ENCODE measurements at regions not wholly inside any gene's neighbourhood (a gene's known extent, or its start where the extent isn't known, plus 50 kb on each side); places are given as distances from the start of the nearest gene placed in this dataset.

DNA sequence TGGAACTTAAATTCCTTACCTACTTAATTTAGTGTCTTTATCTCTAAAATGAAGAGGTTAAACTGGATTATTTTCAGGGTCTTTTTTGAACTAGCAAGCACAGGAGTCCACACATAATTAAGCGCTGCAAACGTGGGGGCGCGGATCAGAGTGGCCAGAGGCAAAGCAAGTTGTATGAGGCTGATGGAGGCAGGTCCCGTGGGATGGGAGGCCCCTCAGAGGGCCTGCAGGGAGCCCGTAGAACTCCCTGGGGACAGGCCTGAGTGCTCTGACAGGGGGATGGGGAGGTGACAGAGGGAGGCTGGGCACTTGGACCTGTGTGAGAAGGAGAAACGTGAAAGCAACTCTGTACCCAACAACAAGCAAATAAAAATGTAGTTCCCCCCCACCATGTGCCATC is 177.8 kb downstream of the ACKR3 start:
- H3K4me1 ChIP-seq (ENCODE audit: control insufficient read depth in 3 of 3, insufficient read depth in 2 of 3, low read depth in 1 of 3, low read length in 2 of 3), result no peaks in the 10 kb centered on the region
- H3K27me3 ChIP-seq (ENCODE audit: control insufficient read depth in 3 of 3, insufficient read depth in 3 of 3, low read length in 3 of 3), result no peaks in the 10 kb centered on the region
- FAIRE-seq, result no peak
- H3K27ac ChIP-seq (ENCODE audit: low read depth in 1 of 3, low read length in 2 of 3), result no peak overlapping the region
- H3K9me3 ChIP-seq (ENCODE audit: control insufficient read depth in 2 of 2, insufficient read depth in 1 of 2, low read depth in 1 of 2, low read length in 1 of 2), result no peaks in the 10 kb centered on the region
- DNase-seq, result no peak
- 87 to 91% (median 89%) methylated on average over 7 of the region's 7 CpGs for WGBS, 3 donors
- H3K36me3 ChIP-seq (ENCODE audit: control insufficient read depth in 3 of 3, insufficient read depth in 2 of 3, low read depth in 1 of 3, low read length in 3 of 3), result no peaks in the 10 kb centered on the region
- H3K4me3 ChIP-seq (ENCODE audit: low read depth in 1 of 3, low read length in 3 of 3), result no peak overlapping the region

DNA sequence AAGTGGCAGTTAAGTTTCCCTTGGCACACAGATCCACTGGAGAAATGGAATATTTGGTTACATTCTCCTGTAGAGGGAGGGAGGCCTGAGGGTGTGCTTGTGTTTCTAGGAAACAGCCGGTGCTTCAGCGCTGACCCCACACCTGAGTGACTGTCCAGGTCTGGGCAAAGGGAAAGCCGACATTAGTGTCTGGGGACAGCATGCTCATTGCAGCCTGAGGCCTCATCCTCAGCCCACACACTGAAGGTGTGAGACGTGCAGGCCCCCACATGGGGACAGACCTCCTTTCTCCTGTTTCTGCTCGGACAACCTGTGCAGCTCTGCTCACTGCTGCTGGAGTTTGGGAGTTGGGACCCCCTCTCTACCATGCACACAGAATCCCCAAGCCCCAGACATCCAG is 178.3 kb downstream of the ACKR3 start:
- WGBS, 3 donors, result 90 to 94% (median 91%) methylated on average over 5 of the region's 5 CpGs
- Histone ChIP-seq H3K27ac (ENCODE audit: low read depth in 1 of 3, low read length in 2 of 3) (no peak overlapping the region), H3K27me3 (ENCODE audit: control insufficient read depth in 3 of 3, insufficient read depth in 3 of 3, low read length in 3 of 3) (no peaks in the 10 kb centered on the region), H3K36me3 (ENCODE audit: control insufficient read depth in 3 of 3, insufficient read depth in 2 of 3, low read depth in 1 of 3, low read length in 3 of 3) (no peaks in the 10 kb centered on the region), H3K4me3 (ENCODE audit: low read depth in 1 of 3, low read length in 3 of 3) (no peak overlapping the region), H3K4me1 (ENCODE audit: control insufficient read depth in 3 of 3, insufficient read depth in 2 of 3, low read depth in 1 of 3, low read length in 2 of 3) (no peaks in the 10 kb centered on the region), H3K9me3 (ENCODE audit: control insufficient read depth in 2 of 2, insufficient read depth in 1 of 2, low read depth in 1 of 2, low read length in 1 of 2) (no peaks in the 10 kb centered on the region)
- DNase-seq (no peak), FAIRE-seq (no peak)

DNA sequence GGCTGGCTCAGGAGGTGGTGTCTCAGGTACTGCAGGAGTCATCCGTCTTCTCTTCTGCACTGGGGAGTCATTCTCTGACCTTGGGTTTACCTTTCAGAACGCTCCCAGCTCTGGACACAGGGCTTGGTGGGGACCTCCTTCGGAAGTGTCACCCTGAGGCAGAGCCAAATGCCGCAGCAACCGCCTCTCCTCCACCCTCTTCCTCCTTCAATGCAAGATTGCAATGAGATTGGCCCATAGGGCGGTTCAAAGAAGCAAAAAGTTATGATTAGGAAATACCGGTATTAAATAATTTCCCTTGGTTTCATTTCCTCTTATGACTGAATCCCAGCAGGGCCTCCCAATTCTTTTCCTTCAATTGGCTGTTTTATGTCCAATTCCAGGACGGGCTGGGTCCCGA is 178.8 kb downstream of the ACKR3 start:
- H3K36me3 ChIP-seq (ENCODE audit: control insufficient read depth in 3 of 3, insufficient read depth in 2 of 3, low read depth in 1 of 3, low read length in 3 of 3), result no peaks in the 10 kb centered on the region
- DNase-seq, result no peak
- no peak overlapping the region for H3K4me3 ChIP-seq (ENCODE audit: low read depth in 1 of 3, low read length in 3 of 3)
- no peaks in the 10 kb centered on the region for H3K4me1 ChIP-seq (ENCODE audit: control insufficient read depth in 3 of 3, insufficient read depth in 2 of 3, low read depth in 1 of 3, low read length in 2 of 3)
- H3K27me3 ChIP-seq (ENCODE audit: control insufficient read depth in 3 of 3, insufficient read depth in 3 of 3, low read length in 3 of 3), result no peaks in the 10 kb centered on the region
- no peak for FAIRE-seq
- WGBS, 3 donors, result 38 to 59% (median 49%) methylated on average over 9 of the region's 9 CpGs
- H3K9me3 ChIP-seq (ENCODE audit: control insufficient read depth in 2 of 2, insufficient read depth in 1 of 2, low read depth in 1 of 2, low read length in 1 of 2), result no peaks in the 10 kb centered on the region
- no peak overlapping the region for H3K27ac ChIP-seq (ENCODE audit: low read depth in 1 of 3, low read length in 2 of 3)

DNA sequence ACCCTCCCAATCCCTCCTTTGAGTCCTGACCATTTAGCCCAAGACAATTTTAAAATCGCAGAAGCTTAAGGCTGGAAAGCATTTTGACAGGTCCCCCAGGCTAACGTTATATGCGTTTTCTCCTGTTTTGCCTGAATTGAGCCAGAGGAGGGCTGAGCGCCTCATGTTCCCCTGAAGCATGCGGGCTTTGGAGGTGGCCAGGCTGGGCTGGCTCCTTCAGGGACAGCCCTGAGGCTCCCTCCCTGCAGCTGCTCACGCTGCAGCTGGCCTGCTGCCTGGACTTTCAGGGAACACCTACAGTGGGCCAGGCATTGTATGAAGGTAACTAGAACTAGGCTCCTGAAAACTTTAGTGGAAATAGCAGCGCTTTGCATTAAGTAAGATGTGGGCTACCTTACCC is 179.2 kb downstream of the ACKR3 start:
- Histone ChIP-seq H3K4me3 (ENCODE audit: low read depth in 1 of 3, low read length in 3 of 3) (no peak overlapping the region), H3K9me3 (ENCODE audit: control insufficient read depth in 2 of 2, insufficient read depth in 1 of 2, low read depth in 1 of 2, low read length in 1 of 2) (no peaks in the 10 kb centered on the region), H3K27me3 (ENCODE audit: control insufficient read depth in 3 of 3, insufficient read depth in 3 of 3, low read length in 3 of 3) (no peaks in the 10 kb centered on the region), H3K27ac (ENCODE audit: low read depth in 1 of 3, low read length in 2 of 3) (no peak overlapping the region), H3K36me3 (ENCODE audit: control insufficient read depth in 3 of 3, insufficient read depth in 2 of 3, low read depth in 1 of 3, low read length in 3 of 3) (no peaks in the 10 kb centered on the region), H3K4me1 (ENCODE audit: control insufficient read depth in 3 of 3, insufficient read depth in 2 of 3, low read depth in 1 of 3, low read length in 2 of 3) (no peaks in the 10 kb centered on the region)
- FAIRE-seq (no peak), DNase-seq (no peak)
- 45 to 77% (median 64%) methylated on average over 7 of the region's 7 CpGs for WGBS, 3 donors

DNA sequence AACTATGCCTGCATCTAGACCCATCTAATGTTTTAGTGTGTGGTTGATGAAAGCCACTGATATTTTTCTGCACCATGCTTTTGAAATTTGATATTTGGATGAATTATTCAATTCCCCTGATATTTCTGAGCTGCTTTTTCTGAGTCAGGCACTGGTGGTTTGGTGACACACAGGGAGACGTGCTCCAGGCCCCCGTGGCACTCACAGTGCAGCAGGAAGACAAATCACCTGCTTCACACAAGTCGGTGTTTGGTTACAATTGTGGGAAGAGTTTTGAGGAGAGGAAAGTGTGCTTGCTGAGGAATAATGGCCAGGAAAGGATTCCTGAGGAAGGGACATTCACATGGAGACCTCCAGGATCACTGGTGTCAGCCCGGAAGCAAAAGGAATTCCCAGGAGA is 179.7 kb downstream of the ACKR3 start:
- H3K9me3 ChIP-seq (ENCODE audit: control insufficient read depth in 2 of 2, insufficient read depth in 1 of 2, low read depth in 1 of 2, low read length in 1 of 2), result no peaks in the 10 kb centered on the region
- H3K4me1 ChIP-seq (ENCODE audit: control insufficient read depth in 3 of 3, insufficient read depth in 2 of 3, low read depth in 1 of 3, low read length in 2 of 3), result no peaks in the 10 kb centered on the region
- 62 to 85% (median 76%) methylated on average over 4 of the region's 4 CpGs for WGBS, 3 donors

DNA sequence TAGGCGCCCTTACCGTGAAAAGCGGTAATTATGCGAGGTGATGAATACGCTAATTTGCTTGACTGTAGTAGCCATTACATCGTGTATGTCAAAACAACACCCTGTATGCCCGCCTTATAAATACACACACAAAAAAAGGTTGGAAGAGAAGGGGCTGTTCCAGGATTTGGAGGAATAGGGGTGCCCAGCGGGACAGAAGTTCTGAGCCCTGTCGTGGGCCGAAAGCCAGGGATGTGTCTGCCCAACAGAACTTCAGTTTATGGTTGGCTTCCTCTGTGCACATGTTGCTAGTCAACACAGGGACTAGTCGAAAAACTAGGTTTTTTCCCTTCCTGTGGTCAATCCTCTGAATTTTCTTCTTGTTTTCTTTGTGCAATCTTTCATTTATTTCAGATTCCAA is 182.5 kb downstream of the ACKR3 start:
- DNase-seq (no peak), FAIRE-seq (no peak)
- no peaks in the 10 kb centered on the region for H3K36me3 ChIP-seq (ENCODE audit: control insufficient read depth in 3 of 3, insufficient read depth in 2 of 3, low read depth in 1 of 3, low read length in 3 of 3)
- no peaks in the 10 kb centered on the region for H3K9me3 ChIP-seq (ENCODE audit: control insufficient read depth in 2 of 2, insufficient read depth in 1 of 2, low read depth in 1 of 2, low read length in 1 of 2)
- H3K27me3 ChIP-seq (ENCODE audit: control insufficient read depth in 3 of 3, insufficient read depth in 3 of 3, low read length in 3 of 3), result no peaks in the 10 kb centered on the region
- H3K4me1 ChIP-seq (ENCODE audit: control insufficient read depth in 3 of 3, insufficient read depth in 2 of 3, low read depth in 1 of 3, low read length in 2 of 3), result peaks cover 0 to 4% (median 0%) of the 10 kb centered on the region in 3 donors
- H3K4me3 ChIP-seq (ENCODE audit: low read depth in 1 of 3, low read length in 3 of 3), result no peak overlapping the region
- WGBS, 3 donors, result 85 to 91% (median 90%) methylated on average over 11 of the region's 11 CpGs
- H3K27ac ChIP-seq (ENCODE audit: low read depth in 1 of 3, low read length in 2 of 3), result no peak overlapping the region

More for the DNA sequence above, 179.7 kb downstream of the ACKR3 start:
- DNase-seq (no peak), FAIRE-seq (no peak)
- no peak overlapping the region for H3K27ac ChIP-seq (ENCODE audit: low read depth in 1 of 3, low read length in 2 of 3)
- H3K4me3 ChIP-seq (ENCODE audit: low read depth in 1 of 3, low read length in 3 of 3), result no peak overlapping the region
- no peaks in the 10 kb centered on the region for H3K27me3 ChIP-seq (ENCODE audit: control insufficient read depth in 3 of 3, insufficient read depth in 3 of 3, low read length in 3 of 3)
- H3K36me3 ChIP-seq (ENCODE audit: control insufficient read depth in 3 of 3, insufficient read depth in 2 of 3, low read depth in 1 of 3, low read length in 3 of 3), result no peaks in the 10 kb centered on the region

DNA sequence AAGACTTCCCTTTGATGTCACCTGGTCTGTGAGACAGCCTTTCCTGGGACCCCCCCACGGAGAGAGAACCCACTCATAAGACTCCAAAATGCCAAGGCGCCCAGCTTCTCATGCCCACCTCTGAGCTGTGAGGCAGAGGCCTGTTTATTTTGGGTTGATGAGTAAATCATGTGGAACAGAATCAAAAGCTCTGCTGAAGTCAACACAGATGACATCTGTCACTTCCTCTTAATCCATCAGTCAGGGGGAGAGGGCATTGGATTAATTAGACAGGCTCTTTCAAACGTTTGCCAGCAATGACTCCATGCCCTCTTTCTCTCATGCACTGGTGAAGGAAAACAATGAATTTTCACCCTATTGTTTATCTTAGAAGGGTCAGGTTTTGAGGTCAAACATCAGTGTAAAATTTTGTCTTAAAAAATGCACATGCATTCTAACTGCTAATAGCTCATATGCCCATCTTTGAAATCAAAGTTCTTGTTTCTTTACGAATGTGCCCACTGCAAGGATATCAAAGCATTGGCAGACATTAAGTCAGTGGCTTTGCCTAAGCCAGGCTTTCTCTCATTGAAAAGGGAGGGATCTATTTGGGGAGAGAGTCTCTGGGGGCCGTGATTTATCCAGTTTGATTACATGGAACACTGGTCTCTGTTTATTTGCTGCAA is 184.1 kb downstream of the ACKR3 start:
- no peak for FAIRE-seq
- no peak overlapping the region for H3K27ac ChIP-seq (ENCODE audit: low read depth in 1 of 3, low read length in 2 of 3)

DNA sequence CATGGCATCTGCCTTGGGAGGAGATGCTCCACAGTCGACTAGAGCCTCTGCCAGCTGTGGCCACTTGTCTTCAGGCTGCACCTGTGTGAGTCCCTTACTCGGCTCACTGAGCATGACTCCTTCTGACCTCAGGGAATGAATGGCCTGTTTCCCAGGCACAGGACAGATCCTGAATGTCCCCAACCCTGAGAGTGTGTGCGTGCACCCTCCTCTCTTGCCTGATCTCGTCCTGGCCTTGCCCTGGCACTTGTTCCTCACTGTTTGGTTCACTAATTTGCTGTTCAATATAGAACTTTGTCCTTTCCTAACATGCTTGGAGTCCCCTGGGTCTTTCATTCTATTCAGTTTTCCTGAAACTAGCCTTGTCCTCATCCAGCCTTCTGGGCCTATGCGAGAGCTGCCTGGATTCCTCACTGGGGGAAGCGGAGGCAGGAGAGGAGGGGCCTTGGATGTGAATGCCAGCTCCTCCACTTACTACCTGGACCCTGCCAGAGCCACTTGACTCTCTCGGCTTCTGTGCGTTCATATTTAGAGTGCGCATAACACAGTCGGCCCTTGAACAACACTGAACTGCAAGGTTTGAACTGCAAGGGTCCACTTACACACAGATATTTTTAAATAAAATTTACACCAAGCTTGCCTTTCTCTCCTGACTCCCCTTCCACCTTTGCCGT is 184.8 kb downstream of the ACKR3 start:
- H3K4me3 ChIP-seq (ENCODE audit: low read depth in 1 of 3, low read length in 3 of 3), result no peak overlapping the region
- DNase-seq (no peak), FAIRE-seq (no peak)
- peaks cover 0 to 11% (median 0%) of the 10 kb centered on the region in 3 donors for H3K4me1 ChIP-seq (ENCODE audit: control insufficient read depth in 3 of 3, insufficient read depth in 2 of 3, low read depth in 1 of 3, low read length in 2 of 3)
- H3K27me3 ChIP-seq (ENCODE audit: control insufficient read depth in 3 of 3, insufficient read depth in 3 of 3, low read length in 3 of 3), result no peaks in the 10 kb centered on the region
- peaks cover 0 to 3% of the 10 kb centered on the region in 2 donors for H3K9me3 ChIP-seq (ENCODE audit: control insufficient read depth in 2 of 2, insufficient read depth in 1 of 2, low read depth in 1 of 2, low read length in 1 of 2)
- no peak overlapping the region for H3K27ac ChIP-seq (ENCODE audit: low read depth in 1 of 3, low read length in 2 of 3)
- no peaks in the 10 kb centered on the region for H3K36me3 ChIP-seq (ENCODE audit: control insufficient read depth in 3 of 3, insufficient read depth in 2 of 3, low read depth in 1 of 3, low read length in 3 of 3)
- 88 to 92% (median 90%) methylated on average over 11 of the region's 11 CpGs for WGBS, 3 donors

More for the DNA sequence above, 184.1 kb downstream of the ACKR3 start:
- no peaks in the 10 kb centered on the region for H3K36me3 ChIP-seq (ENCODE audit: control insufficient read depth in 3 of 3, insufficient read depth in 2 of 3, low read depth in 1 of 3, low read length in 3 of 3)
- peaks cover 0 to 10% (median 0%) of the 10 kb centered on the region in 3 donors for H3K4me1 ChIP-seq (ENCODE audit: control insufficient read depth in 3 of 3, insufficient read depth in 2 of 3, low read depth in 1 of 3, low read length in 2 of 3)
- no peak for DNase-seq
- no peaks in the 10 kb centered on the region for H3K27me3 ChIP-seq (ENCODE audit: control insufficient read depth in 3 of 3, insufficient read depth in 3 of 3, low read length in 3 of 3)
- H3K9me3 ChIP-seq (ENCODE audit: control insufficient read depth in 2 of 2, insufficient read depth in 1 of 2, low read depth in 1 of 2, low read length in 1 of 2), result no peaks in the 10 kb centered on the region
- 60 to 69% (median 65%) methylated on average over 5 of the region's 5 CpGs for WGBS, 3 donors
- H3K4me3 ChIP-seq (ENCODE audit: low read depth in 1 of 3, low read length in 3 of 3), result no peak overlapping the region

All from small intestine (tissue), 7 donors.